ENCODE measurements at regions not wholly inside any gene's neighbourhood (a gene's known extent, or its start where the extent isn't known, plus 50 kb on each side); places are given as distances from the start of the nearest gene placed in this dataset.

DNA sequence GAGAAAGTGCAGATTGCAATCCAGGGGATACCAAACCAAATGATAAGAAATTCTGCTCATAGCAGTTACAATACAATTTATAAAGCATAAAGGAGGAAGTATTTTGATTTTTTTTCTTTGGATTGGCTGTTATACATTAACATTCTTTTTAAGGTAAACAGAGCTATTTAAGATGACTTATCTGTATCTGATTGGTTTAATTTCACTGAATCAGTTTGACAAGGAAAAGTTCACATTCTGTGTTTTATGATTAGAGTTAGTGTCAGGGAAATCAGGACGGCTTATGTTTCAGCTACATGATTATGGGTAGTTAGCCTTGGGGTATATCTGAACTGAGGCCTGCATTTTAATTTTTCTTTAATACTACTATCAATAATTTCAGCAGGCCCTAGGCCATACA, 360.9 kb downstream of the ARL6IP6 start:
- intact Hi-C loops (cut with micrococcal nuclease), result no loop called here
- H3K4me2 ChIP-seq (replicated peaks; ENCODE audit: low read depth, low read length, poor library complexity, severe bottlenecking), result no peak overlapping the region
- H2AFZ ChIP-seq (ENCODE audit: insufficient read depth, low read depth, low read length, poor library complexity, severe bottlenecking), result no peak overlapping the region
- WGBS (ENCODE audit: insufficient coverage), result no CpG with 5 or more reads among the region's 1 CpG
- no peaks in the 10 kb centered on the region for H3K9me3 Mint-ChIP-seq (ENCODE audit: insufficient read depth)
- no peak overlapping the region for H3K27ac Mint-ChIP-seq
- no peak overlapping the region for H3K27ac ChIP-seq (ENCODE audit: low read length in 2 of 2)
- no peak for DNase-seq
- no peaks in the 10 kb centered on the region for H3K27me3 Mint-ChIP-seq
- ChIA-PET POLR2A (no interaction called here), CTCF (no interaction called here)
- no peaks in the 10 kb centered on the region for H3K36me3 ChIP-seq (replicated peaks in 1 of 2; ENCODE audit: control extremely low read depth in 1 of 2, control insufficient read depth in 1 of 2, extremely low read depth in 1 of 2, insufficient read depth in 2 of 2, low read length in 1 of 2)
- no peaks in the 10 kb centered on the region for H3K9me3 ChIP-seq (ENCODE audit: control extremely low read depth in 1 of 3, control insufficient read depth in 2 of 3, insufficient read depth in 1 of 3, low read length in 2 of 3)
- no peaks in the 10 kb centered on the region for H3K79me2 ChIP-seq (ENCODE audit: control insufficient read depth, insufficient read depth, low read length)
- H3K4me1 Mint-ChIP-seq, result no peaks in the 10 kb centered on the region
- H3K4me3 ChIP-seq (ENCODE audit: control extremely low read depth in 1 of 5, extremely low read depth in 1 of 5, insufficient read depth in 1 of 5, low read depth in 2 of 5, low read length in 4 of 5), result no peak overlapping the region
- no peak overlapping the region for H3K9ac ChIP-seq (ENCODE audit: low read length)
- no peak overlapping the region for H3K4me3 Mint-ChIP-seq
- no peaks in the 10 kb centered on the region for H3K4me1 ChIP-seq (ENCODE audit: control insufficient read depth in 2 of 2, insufficient read depth in 2 of 2, low read length in 2 of 2)
- H4K20me1 ChIP-seq (ENCODE audit: control insufficient read depth, insufficient read depth, low read length, poor library complexity, severe bottlenecking), result no peaks in the 10 kb centered on the region
- TF ChIP-seq, protein P1, sequence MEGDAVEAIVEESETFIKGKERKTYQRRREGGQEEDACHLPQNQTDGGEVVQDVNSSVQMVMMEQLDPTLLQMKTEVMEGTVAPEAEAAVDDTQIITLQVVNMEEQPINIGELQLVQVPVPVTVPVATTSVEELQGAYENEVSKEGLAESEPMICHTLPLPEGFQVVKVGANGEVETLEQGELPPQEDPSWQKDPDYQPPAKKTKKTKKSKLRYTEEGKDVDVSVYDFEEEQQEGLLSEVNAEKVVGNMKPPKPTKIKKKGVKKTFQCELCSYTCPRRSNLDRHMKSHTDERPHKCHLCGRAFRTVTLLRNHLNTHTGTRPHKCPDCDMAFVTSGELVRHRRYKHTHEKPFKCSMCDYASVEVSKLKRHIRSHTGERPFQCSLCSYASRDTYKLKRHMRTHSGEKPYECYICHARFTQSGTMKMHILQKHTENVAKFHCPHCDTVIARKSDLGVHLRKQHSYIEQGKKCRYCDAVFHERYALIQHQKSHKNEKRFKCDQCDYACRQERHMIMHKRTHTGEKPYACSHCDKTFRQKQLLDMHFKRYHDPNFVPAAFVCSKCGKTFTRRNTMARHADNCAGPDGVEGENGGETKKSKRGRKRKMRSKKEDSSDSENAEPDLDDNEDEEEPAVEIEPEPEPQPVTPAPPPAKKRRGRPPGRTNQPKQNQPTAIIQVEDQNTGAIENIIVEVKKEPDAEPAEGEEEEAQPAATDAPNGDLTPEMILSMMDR (IDR thresholded peaks at IDR 0.05), result no peak
- no peak for TF ChIP-seq EZH2 (IDR thresholded peaks at IDR 0.05; ENCODE audit: borderline replicate concordance, insufficient read depth, low read depth, low read length, poor library complexity, severe bottlenecking)
- ATAC-seq (ENCODE audit: low read depth), result no peak
- no peaks in the 10 kb centered on the region for H3K27me3 ChIP-seq (replicated peaks in 1 of 4; ENCODE audit: control extremely low read depth in 1 of 4, control insufficient read depth in 3 of 4, insufficient read depth in 4 of 4, low read length in 3 of 4)

DNA sequence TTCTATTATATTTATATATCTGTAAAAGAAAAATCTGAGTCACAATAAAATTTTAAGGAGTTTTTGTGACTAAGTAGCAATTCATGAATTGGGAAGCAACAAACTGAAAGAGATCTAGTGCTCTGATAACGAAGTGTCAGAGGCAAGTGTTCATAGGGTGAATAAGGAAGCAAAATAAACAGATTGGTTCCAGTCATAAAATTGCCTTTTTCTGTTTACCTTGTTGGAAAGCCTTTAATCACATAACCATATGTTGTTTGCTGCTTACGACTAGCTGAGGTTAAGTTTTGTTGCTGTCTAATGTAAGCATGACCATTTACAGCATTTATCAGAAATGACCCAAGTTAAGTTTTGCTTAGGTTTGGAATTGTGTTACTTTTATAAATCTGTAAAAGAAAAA, 358.9 kb downstream of the ARL6IP6 start:
- H3K4me2 ChIP-seq (replicated peaks; ENCODE audit: low read depth, low read length, poor library complexity, severe bottlenecking), result no peak overlapping the region
- no peaks in the 10 kb centered on the region for H3K9me3 ChIP-seq (ENCODE audit: control extremely low read depth in 1 of 3, control insufficient read depth in 2 of 3, insufficient read depth in 1 of 3, low read length in 2 of 3)
- H3K27me3 Mint-ChIP-seq, result no peaks in the 10 kb centered on the region
- ChIA-PET CTCF (no interaction called here), POLR2A (no interaction called here)
- no peaks in the 10 kb centered on the region for H4K20me1 ChIP-seq (ENCODE audit: control insufficient read depth, insufficient read depth, low read length, poor library complexity, severe bottlenecking)
- no peaks in the 10 kb centered on the region for H3K36me3 ChIP-seq (replicated peaks in 1 of 2; ENCODE audit: control extremely low read depth in 1 of 2, control insufficient read depth in 1 of 2, extremely low read depth in 1 of 2, insufficient read depth in 2 of 2, low read length in 1 of 2)
- DNase-seq (no peak), ATAC-seq (ENCODE audit: low read depth) (no peak)
- no peaks in the 10 kb centered on the region for H3K27me3 ChIP-seq (replicated peaks in 1 of 4; ENCODE audit: control extremely low read depth in 1 of 4, control insufficient read depth in 3 of 4, insufficient read depth in 4 of 4, low read length in 3 of 4)
- no peak overlapping the region for H3K4me3 ChIP-seq (ENCODE audit: control extremely low read depth in 1 of 5, extremely low read depth in 1 of 5, insufficient read depth in 1 of 5, low read depth in 2 of 5, low read length in 4 of 5)
- WGBS (ENCODE audit: insufficient coverage), result no CpG with 5 or more reads among the region's 2 CpGs
- intact Hi-C loops (cut with micrococcal nuclease), result no loop called here
- no peak overlapping the region for H3K27ac Mint-ChIP-seq
- no peak overlapping the region for H2AFZ ChIP-seq (ENCODE audit: insufficient read depth, low read depth, low read length, poor library complexity, severe bottlenecking)
- H3K79me2 ChIP-seq (ENCODE audit: control insufficient read depth, insufficient read depth, low read length), result no peaks in the 10 kb centered on the region
- no peak overlapping the region for H3K4me3 Mint-ChIP-seq
- no peak overlapping the region for H3K27ac ChIP-seq (ENCODE audit: low read length in 2 of 2)
- TF ChIP-seq EZH2 (IDR thresholded peaks at IDR 0.05; ENCODE audit: borderline replicate concordance, insufficient read depth, low read depth, low read length, poor library complexity, severe bottlenecking), result no peak
- TF ChIP-seq, protein P1 (IDR thresholded peaks at IDR 0.05), result no peak
- no peaks in the 10 kb centered on the region for H3K4me1 ChIP-seq (ENCODE audit: control insufficient read depth in 2 of 2, insufficient read depth in 2 of 2, low read length in 2 of 2)
- H3K4me1 Mint-ChIP-seq, result no peaks in the 10 kb centered on the region
- no peak overlapping the region for H3K9ac ChIP-seq (ENCODE audit: low read length)
- H3K9me3 Mint-ChIP-seq (ENCODE audit: insufficient read depth), result no peaks in the 10 kb centered on the region
